GM21723 (cell line): ENCODE measurements at regions not wholly inside any gene's neighbourhood (a gene's known extent, or its start where the extent isn't known, plus 50 kb on each side); places are given as distances from the start of the nearest gene placed in this dataset.

Experiments
- ATAC-seq: cut with Tn5 transposase; IDR thresholded peaks from one replicate; pipeline ENCODE4 v1.9.1; 2021; ENCODE audit warnings: mild to moderate bottlenecking, moderate library complexity; ENCODE audit not compliant: unreplicated experiment

GRCh38 chr15:81502439-81502838 is 128.4 kb upstream of the TMC3 start:
- ATAC-seq: no peak

GRCh38 chr15:81500081-81500480 is 126.1 kb upstream of the TMC3 start:
- no peak for ATAC-seq

GRCh38 chr15:81498294-81498693 is 124.3 kb upstream of the TMC3 start:
- no peak for ATAC-seq

- ATAC-seq: no peak
Observed at GRCh38 chr15:81497238-81497637, 123.2 kb upstream of the TMC3 start.

GRCh38 chr15:81495780-81496467 is 121.9 kb upstream of the TMC3 start:
- ATAC-seq: no peak

GRCh38 chr15:81492969-81493645 is 119.1 kb upstream of the TMC3 start:
- no peak for ATAC-seq

- no peak for ATAC-seq
Observed at GRCh38 chr15:81492331-81492968, 118.4 kb upstream of the TMC3 start.

GRCh38 chr15:81491414-81492096 is 117.5 kb upstream of the TMC3 start:
- no peak for ATAC-seq

- no peak for ATAC-seq
Observed at GRCh38 chr15:81485806-81486205, 111.8 kb upstream of the TMC3 start.

- no peak for ATAC-seq
Observed at GRCh38 chr15:81484086-81484955, 110.3 kb upstream of the TMC3 start.

GRCh38 chr15:81483496-81483895 is 109.5 kb upstream of the TMC3 start:
- no peak for ATAC-seq

GRCh38 chr15:81481346-81481745 is 107.3 kb upstream of the TMC3 start:
- ATAC-seq: no peak

GRCh38 chr15:81480645-81481053 is 106.6 kb upstream of the TMC3 start:
- ATAC-seq: no peak

- no peak for ATAC-seq
Observed at GRCh38 chr15:81478354-81478753, 104.3 kb upstream of the TMC3 start.

- ATAC-seq: no peak
Observed at GRCh38 chr15:81475926-81476325, 101.9 kb upstream of the TMC3 start.

GRCh38 chr15:81475471-81475870 is 101.5 kb upstream of the TMC3 start:
- ATAC-seq: no peak

GRCh38 chr15:81473946-81474345 is 99.9 kb upstream of the TMC3 start:
- ATAC-seq: no peak

GRCh38 chr15:81473177-81473576 is 99.2 kb upstream of the TMC3 start:
- ATAC-seq: no peak

GRCh38 chr15:81471151-81471550 is 97.1 kb upstream of the TMC3 start:
- ATAC-seq: no peak

- ATAC-seq: no peak
Observed at GRCh38 chr15:81469154-81469553, 95.1 kb upstream of the TMC3 start.

GRCh38 chr15:81466741-81467140 is 92.7 kb upstream of the TMC3 start:
- no peak for ATAC-seq
